ENCODE measurements at regions not wholly inside any gene's neighbourhood (a gene's known extent, or its start where the extent isn't known, plus 50 kb on each side); places are given as distances from the start of the nearest gene placed in this dataset.

GRCh38 chr3:195004512-195005250, 266.3 kb downstream of the XXYLT1 start:
- TF ChIP-seq CTCF (conservative IDR thresholded peaks at IDR 0.05; ENCODE audit: low read depth in 2 of 2) (no peak), JUNB (IDR thresholded peaks at IDR 0.05; ENCODE audit: unreplicated experiment) (no peak), POLR2AphosphoS5 (IDR thresholded peaks at IDR 0.05; ENCODE audit: low read depth) (no peak), EZH2 (IDR thresholded peaks at IDR 0.05; ENCODE audit: low read depth, unreplicated experiment) (no peak), CREB1 (CRISPR knock-in tag; IDR thresholded peaks at IDR 0.05; ENCODE audit: low read depth) (no peak), ETS1 (IDR thresholded peaks at IDR 0.05) (no peak)

All from GM23338 (cell line).